ENCODE measurements at regions not wholly inside any gene's neighbourhood (a gene's known extent, or its start where the extent isn't known, plus 50 kb on each side); places are given as distances from the start of the nearest gene placed in this dataset.

DNA sequence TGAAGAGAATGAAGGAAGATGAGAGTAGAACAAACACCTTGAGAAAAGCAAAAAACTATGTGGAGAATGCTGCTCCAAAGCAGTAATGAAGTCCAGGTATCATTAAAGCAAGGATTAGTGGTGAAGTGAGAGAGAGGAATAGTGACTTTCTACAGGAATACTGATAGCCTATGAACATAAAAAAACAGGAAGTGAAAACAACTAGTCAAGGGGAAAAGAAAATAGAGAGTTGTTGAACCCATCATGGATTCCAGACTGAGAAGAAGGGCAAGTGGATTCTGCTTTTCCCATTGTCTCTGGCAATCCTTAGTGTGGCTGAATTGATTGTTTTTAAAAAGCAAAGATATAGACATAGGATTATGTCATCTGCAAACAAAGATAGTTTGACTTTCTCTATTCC lies 119.9 kb upstream of the LHX8 start:
- TF ChIP-seq EZH2 (IDR thresholded peaks at IDR 0.05; ENCODE audit: insufficient read depth, poor library complexity, severe bottlenecking), result no peak
- TF ChIP-seq EZH2phosphoT487 (IDR thresholded peaks at IDR 0.05; ENCODE audit: insufficient read depth, low read depth), result no peak
